Mesothelial cell of epicardium (in vitro differentiated cells): ENCODE measurements at regions not wholly inside any gene's neighbourhood (a gene's known extent, or its start where the extent isn't known, plus 50 kb on each side); places are given as distances from the start of the nearest gene placed in this dataset.

Experiments used
- DNase-seq, 2 experiments: peaks; one replicate each; pipeline ENCODE4 v3.0.0; 2021; ENCODE audit warnings: low spot score in 2 of 2; ENCODE audit not compliant: unreplicated experiment in 2 of 2
- H3K27ac Mint-ChIP-seq: 2 replicates; pipeline ENCODE4 v1.8.0; 2021; ENCODE audit warnings: mixed read lengths
- H3K27me3 Mint-ChIP-seq: 2 replicates; pipeline ENCODE4 v1.8.0; 2021; ENCODE audit warnings: low read depth, mixed read lengths
- H3K36me3 Mint-ChIP-seq: 2 replicates; pipeline ENCODE4 v1.8.0; 2021; ENCODE audit warnings: mixed read lengths
- H3K4me1 Mint-ChIP-seq: 2 replicates; pipeline ENCODE4 v1.8.0; 2021; ENCODE audit warnings: mixed read lengths
- H3K4me3 Mint-ChIP-seq: 2 replicates; pipeline ENCODE4 v1.8.0; 2021; ENCODE audit warnings: mild to moderate bottlenecking, moderate library complexity, mixed read lengths
- H3K9me3 Mint-ChIP-seq: 2 replicates; pipeline ENCODE4 v1.8.0; 2021; ENCODE audit warnings: mixed read lengths
- CTCF ChIP-seq: fragments of 200-600 bp; sonication (generic); IDR thresholded peaks from one replicate; pipeline ENCODE4 v1.5.0; 2021; ENCODE audit warnings: antibody characterized with exemption; ENCODE audit not compliant: unreplicated experiment

- no peak for TF ChIP-seq CTCF
Measured at GRCh38 chr6:113361014-113361645, 496.0 kb upstream of the MARCKS start.

GRCh38 chr6:113362301-113363047, 494.7 kb upstream of the MARCKS start:
- Mint-ChIP-seq H3K27me3 (no peaks in the 10 kb centered on the region), H3K4me1 (peaks cover 24% of the 10 kb centered on the region), H3K36me3 (no peaks in the 10 kb centered on the region), H3K4me3 (no peak overlapping the region), H3K9me3 (no peaks in the 10 kb centered on the region), H3K27ac (peak overlapping the region; percentile 4)
- DNase-seq, result no peak
- no peak for TF ChIP-seq CTCF

More at GRCh38 chr6:113361014-113361645, 496.0 kb upstream of the MARCKS start:
- Mint-ChIP-seq H3K4me1 (peaks cover 27% of the 10 kb centered on the region), H3K36me3 (no peaks in the 10 kb centered on the region), H3K27me3 (no peaks in the 10 kb centered on the region), H3K4me3 (no peak overlapping the region), H3K27ac (no peak overlapping the region), H3K9me3 (no peaks in the 10 kb centered on the region)
- DNase-seq, result no peak

- H3K9me3 Mint-ChIP-seq, result no peaks in the 10 kb centered on the region
- no peaks in the 10 kb centered on the region for H3K36me3 Mint-ChIP-seq
- no peaks in the 10 kb centered on the region for H3K27me3 Mint-ChIP-seq
- no peak overlapping the region for H3K27ac Mint-ChIP-seq
- no peak overlapping the region for H3K4me3 Mint-ChIP-seq
- no peak for TF ChIP-seq CTCF
- peaks cover 24% of the 10 kb centered on the region for H3K4me1 Mint-ChIP-seq
- DNase-seq, result no peak
Measured at GRCh38 chr6:113363048-113363798, 493.9 kb upstream of the MARCKS start.

- H3K4me3 Mint-ChIP-seq, result no peak overlapping the region
- H3K4me1 Mint-ChIP-seq, result peaks cover 24% of the 10 kb centered on the region
- no peak overlapping the region for H3K27ac Mint-ChIP-seq
- no peak for TF ChIP-seq CTCF
- H3K36me3 Mint-ChIP-seq, result no peaks in the 10 kb centered on the region
- no peak for DNase-seq
- H3K9me3 Mint-ChIP-seq, result no peaks in the 10 kb centered on the region
- no peaks in the 10 kb centered on the region for H3K27me3 Mint-ChIP-seq
Measured at GRCh38 chr6:113363866-113364265, 493.3 kb upstream of the MARCKS start.

GRCh38 chr6:113364766-113365165, 492.4 kb upstream of the MARCKS start:
- H3K4me1 Mint-ChIP-seq, result peaks cover 18% of the 10 kb centered on the region
- no peak overlapping the region for H3K27ac Mint-ChIP-seq
- DNase-seq, result no peak
- no peak for TF ChIP-seq CTCF
- H3K36me3 Mint-ChIP-seq, result no peaks in the 10 kb centered on the region
- H3K4me3 Mint-ChIP-seq, result no peak overlapping the region
- H3K9me3 Mint-ChIP-seq, result no peaks in the 10 kb centered on the region
- no peaks in the 10 kb centered on the region for H3K27me3 Mint-ChIP-seq
